ENCODE measurements at regions not wholly inside any gene's neighbourhood (a gene's known extent, or its start where the extent isn't known, plus 50 kb on each side); places are given as distances from the start of the nearest gene placed in this dataset.
"Not testable (repeated sequence)": the region's sequence is repeated elsewhere in the genome, so short reads cannot be mapped to it uniquely, and the experiment has no call there.

DNA sequence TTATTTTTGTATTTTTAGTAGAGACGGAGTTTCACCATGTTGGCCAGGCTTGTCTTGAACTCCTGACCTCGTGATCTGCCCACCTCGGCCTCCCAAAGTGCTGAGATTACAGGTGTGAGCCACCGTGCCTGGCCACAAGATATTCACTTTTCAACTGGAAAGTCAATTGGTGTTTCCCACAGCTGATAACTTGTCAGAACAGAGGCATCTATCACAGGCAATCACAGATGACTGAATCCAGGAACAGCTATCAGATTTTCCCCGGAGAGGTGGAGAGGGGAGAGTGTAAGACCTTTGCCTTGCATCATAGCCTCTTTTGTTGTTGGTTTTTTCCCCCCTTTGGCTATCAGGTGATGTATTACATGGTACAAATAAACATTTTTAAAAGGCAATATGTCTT is 84.5 kb downstream of the GADD45G start:
- TF ChIP-seq, protein P1, sequence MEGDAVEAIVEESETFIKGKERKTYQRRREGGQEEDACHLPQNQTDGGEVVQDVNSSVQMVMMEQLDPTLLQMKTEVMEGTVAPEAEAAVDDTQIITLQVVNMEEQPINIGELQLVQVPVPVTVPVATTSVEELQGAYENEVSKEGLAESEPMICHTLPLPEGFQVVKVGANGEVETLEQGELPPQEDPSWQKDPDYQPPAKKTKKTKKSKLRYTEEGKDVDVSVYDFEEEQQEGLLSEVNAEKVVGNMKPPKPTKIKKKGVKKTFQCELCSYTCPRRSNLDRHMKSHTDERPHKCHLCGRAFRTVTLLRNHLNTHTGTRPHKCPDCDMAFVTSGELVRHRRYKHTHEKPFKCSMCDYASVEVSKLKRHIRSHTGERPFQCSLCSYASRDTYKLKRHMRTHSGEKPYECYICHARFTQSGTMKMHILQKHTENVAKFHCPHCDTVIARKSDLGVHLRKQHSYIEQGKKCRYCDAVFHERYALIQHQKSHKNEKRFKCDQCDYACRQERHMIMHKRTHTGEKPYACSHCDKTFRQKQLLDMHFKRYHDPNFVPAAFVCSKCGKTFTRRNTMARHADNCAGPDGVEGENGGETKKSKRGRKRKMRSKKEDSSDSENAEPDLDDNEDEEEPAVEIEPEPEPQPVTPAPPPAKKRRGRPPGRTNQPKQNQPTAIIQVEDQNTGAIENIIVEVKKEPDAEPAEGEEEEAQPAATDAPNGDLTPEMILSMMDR (IDR thresholded peaks at IDR 0.05; ENCODE audit: poor library complexity): not testable (repeated sequence)
- TF ChIP-seq EZH2 (IDR thresholded peaks at IDR 0.05; ENCODE audit: borderline replicate concordance); EZH2phosphoT487 (IDR thresholded peaks at IDR 0.05; ENCODE audit: low read depth, severe bottlenecking, unreplicated experiment): not testable (repeated sequence)

Data from hepatocyte (in vitro differentiated cells).